ENCODE measurements at regions not wholly inside any gene's neighbourhood (a gene's known extent, or its start where the extent isn't known, plus 50 kb on each side); places are given as distances from the start of the nearest gene placed in this dataset.
"Not testable (repeated sequence)": the region's sequence is repeated elsewhere in the genome, so short reads cannot be mapped to it uniquely, and the experiment has no call there.

DNA sequence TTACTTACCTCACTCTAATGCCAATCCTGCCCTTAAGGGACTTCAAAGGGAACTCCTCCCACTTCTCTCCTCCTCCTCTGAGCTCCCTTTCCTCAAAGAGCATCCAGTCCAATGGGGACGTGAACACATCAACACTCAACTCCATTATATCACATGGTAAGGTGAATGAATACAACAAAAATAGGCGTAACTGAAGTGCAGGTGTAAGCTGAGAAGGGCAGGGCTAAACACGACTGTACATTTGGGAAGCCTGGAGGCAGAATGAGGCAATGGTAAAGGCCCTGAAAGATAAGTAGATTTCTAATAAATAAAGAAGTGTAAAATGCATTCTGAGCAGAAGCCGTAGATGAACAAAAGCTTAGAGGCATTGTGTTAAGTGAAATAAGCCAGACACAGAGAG lies 226.1 kb upstream of the TRIB2 start:
- no peak for DNase-seq (ENCODE audit: low read depth in 2 of 2)

DNA sequence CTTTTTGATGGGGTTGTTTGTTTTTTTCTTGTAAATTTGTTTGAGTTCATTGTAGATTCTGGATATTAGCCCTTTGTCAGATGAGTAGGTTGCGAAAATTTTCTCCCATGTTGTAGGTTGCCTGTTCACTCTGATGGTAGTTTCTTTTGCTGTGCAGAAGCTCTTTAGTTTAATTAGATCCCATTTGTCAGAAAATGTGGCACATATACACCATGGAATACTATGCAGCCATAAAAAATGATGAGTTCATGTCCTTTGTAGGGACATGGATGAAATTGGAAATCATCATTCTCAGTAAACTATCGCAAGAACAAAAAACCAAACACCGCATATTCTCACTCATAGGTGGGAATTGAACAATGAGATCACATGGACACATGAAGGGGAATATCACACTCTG lies 224.4 kb upstream of the TRIB2 start:
- DNase-seq (ENCODE audit: low read depth in 2 of 2) = not testable (repeated sequence)

DNA sequence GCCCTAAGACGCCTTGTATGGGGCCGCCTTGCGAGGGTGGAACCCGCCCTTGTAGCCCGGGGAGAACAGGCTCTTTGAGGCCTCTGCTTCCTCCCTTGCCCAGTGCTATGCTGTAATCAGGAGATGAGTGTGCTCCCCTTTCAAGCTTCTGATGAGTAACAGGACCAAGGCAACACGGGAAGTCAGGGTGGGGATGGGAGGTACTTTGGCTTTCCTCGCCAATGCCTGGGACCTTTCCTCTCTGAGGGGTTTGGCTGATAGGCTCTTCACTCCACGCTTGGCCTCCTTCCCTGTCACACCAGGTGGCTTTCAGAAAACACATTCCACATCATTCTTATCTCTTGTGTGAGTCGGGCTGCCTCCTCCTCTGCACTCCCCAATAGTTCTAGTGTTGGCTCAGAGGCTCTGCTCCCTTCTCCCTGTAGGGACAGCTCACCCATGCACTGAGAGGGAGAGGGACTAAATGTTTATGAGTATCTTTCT lies 223.7 kb upstream of the TRIB2 start:
- no peak for DNase-seq (ENCODE audit: low read depth in 2 of 2)

DNA sequence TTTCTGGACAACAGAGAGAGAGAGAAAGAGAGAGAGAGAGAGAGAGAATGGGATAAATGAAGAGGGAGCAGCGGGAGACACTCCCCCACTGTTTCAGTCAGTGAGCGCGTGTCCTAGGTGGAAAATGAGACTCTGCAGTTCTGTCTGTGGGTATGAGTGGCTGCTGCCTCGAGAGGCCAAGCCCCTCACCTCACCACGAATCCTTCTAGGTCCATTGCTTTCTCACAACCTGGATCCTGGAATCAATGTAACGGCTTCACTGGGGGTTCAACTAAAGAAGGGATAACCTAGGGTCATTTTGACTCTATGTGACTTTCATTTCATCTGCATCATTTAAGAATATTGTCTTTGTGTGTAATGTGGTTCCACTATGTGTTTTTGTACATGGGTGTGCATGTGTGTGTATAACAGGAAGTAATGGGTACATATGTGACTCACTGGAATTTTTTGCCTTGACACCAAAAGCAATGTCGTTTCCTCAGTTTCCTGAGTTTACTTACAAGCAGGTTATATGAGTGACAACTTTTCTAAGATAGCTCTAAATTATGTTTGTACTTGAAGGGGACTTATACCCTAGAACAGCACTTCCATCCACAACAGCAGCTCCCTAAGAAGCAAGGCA lies 221.4 kb upstream of the TRIB2 start:
- DNase-seq (ENCODE audit: low read depth in 2 of 2) = no peak

DNA sequence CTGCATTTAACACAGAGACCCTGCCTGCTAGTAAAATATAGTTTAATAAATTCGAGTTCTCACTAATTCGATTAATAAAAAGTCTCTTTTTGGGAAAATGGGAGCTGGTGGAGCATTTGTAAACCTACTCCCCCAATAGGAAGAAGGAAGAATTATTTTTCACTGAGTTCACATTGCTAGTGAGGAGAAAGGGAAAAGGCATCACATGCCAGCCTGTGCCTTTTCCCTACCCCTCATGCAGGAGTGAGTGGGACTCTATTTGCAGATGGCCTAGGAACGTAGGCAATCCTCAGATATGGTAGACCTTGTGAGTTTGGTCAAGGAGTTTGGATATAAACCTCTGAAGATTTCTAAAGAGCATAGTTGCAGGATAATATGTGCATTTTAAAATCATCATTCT lies 218.4 kb upstream of the TRIB2 start:
- no peak for DNase-seq (ENCODE audit: low read depth in 2 of 2)

DNA sequence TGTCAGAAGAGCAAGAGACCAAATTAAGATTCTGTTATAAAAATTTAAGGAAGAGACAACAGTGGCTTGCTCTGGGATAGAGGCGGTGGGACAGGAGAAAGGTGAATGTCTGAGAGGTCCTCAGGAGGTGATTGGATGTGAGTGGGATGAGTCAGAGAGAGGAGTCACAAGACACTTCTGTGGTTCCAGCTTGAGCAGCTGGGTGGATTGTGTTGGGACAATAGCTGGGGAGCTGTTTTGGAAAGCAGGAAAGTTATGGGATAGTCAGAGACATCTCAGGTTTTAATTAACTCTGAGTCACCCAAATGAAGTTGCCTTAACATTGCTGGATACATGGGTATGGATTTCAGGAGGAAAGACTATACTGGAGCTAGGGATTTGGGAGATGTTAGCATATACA lies 218.0 kb upstream of the TRIB2 start:
- DNase-seq (ENCODE audit: low read depth in 2 of 2) = no peak

DNA sequence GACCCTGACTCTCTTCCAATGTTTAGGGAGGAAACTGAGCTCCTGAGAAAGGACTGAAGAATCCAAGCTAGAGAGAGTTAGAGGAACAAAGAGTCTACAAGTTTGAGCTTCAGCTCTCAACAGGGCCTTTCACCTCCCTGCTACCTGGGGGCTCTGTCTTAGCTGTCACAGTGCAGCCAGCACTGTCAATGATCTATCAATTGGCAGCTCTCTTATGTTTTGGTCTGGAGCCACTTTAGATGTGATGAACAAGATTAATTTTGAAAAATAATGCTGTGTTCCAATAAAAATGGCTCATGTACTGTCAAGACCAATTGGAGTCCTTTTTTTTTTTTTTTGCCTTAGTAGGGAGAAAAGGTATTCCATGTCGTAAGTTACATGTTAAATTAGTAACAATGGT lies 215.8 kb upstream of the TRIB2 start:
- no peak for DNase-seq (ENCODE audit: low read depth in 2 of 2)

DNA sequence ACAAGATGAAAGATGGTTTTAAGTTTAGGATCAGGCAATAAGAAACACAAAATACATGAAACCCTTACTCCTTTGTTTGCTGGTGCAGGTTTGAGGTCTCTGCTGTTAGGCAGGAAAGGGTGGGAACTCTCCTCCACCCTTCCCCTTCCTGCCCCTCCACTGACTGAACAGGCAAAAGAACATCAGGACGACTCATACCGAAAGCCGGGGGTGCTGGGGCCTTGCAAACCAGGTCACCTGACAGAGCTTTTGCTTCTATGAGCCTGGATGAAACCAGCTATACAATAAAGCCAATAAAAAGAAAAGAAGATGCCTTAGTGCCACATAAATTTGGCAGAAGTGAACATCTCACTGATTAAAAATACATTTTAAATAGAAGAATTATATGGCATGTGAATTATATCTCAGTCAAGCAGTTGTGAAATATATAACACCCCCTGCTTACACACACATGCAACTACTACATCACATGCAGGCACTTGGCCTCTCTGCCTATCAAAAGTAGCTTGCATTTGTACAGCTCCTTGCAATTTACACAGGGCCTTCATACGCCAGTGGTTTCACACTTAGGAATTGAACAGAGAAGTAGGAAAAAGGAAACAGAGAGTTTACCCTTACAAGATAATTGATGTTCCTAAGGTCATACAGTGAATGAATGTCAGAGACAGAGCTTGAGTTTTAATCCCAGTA lies 215.1 kb upstream of the TRIB2 start:
- DNase-seq (ENCODE audit: low read depth in 2 of 2) = no peak

DNA sequence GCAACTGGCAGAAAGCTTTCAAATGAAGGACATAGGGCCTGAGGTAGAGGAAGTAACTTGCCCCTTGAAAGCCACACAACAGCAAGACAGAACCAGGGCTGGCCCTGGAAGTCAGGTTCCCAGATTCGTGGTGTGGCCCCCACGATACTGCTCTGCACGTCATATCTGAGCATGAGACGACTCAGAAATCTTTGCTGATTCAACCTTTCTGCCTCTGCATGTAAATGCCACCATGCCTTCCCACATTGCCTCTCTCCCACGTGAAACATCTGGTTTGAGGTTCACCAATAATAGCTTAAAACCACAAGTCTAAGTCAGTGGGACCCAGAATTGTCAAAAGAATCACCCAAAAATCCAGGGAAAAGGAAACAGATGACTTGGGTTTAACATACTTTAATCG lies 214.0 kb upstream of the TRIB2 start:
- no peak for DNase-seq (ENCODE audit: low read depth in 2 of 2)

DNA sequence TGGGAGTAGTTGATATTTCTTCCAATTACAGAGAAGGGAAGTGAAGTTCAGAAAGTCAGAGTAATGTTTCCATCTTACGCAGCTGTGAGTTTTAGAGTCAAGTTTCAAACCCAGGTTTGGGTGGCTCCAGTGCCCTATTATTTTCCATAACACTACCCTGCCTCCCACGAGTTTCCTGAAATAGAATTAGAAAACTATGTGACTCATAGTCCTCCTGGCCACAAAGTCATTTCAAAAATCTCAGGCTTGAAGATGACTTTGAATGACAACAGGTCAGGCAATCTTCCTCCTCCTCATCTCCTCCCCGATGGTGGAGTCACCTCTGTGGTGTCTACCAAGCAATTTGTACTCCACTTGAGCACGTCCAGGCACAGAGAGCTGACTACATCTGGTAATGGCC lies 212.3 kb upstream of the TRIB2 start:
- no peak for DNase-seq (ENCODE audit: low read depth in 2 of 2)

DNA sequence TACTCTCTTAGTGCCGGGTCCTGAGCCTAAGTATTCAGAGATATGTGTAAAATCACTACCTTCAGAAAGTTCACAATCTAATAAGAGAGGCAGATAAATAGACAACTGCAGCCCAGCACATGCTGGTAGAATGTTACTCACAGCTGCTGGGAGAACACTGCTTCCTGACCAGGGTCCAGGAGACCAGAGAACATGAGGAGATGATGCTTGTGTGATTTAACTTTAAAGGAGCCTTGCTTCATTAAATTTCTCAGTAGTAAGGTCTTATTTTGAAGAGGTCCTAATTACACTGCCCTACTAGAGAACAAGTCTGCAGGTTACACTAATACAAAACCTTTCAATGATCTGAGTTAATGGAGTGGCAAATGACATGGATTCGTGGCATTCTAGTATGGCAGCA lies 209.9 kb upstream of the TRIB2 start:
- DNase-seq (ENCODE audit: low read depth in 2 of 2) = no peak

DNA sequence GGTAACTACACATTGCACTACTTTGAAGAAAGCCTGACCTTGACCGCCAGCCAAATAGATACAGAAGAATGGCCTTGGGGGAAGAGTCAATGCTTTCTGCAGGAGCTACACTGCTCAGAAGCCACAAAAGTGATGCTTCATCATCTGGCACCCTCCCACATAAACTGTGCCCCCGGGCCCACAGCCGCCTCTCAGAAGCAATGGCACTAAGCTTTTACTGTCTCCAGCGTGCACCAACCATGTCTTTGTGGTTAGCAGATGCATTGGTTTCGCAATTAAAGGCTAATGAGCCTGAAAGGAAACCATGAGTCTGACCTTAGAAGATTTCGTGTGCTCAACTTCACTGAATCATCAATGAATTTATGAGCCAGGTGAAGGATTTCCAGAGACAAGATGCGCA lies 209.4 kb upstream of the TRIB2 start:
- DNase-seq (ENCODE audit: low read depth in 2 of 2) = no peak

DNA sequence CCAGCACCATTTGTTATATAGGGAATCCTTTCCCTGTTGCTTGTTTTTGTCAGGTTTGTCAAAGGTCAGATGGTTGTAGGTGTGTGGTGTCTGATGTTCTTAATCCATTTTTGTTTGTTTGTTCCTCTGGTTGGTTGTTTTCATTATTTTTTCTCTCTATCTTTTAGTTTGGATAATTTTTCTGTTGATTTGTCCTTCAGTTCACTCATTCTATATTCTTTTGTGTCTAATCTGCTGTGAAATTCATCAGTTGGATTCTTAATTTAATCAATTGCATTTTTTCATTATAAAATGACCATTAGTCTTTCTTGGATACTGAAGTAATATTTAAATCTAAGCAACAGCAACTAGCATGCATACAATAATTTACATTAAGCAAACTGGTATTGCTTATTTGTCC lies 206.7 kb upstream of the TRIB2 start:
- no peak for DNase-seq (ENCODE audit: low read depth in 2 of 2)

DNA sequence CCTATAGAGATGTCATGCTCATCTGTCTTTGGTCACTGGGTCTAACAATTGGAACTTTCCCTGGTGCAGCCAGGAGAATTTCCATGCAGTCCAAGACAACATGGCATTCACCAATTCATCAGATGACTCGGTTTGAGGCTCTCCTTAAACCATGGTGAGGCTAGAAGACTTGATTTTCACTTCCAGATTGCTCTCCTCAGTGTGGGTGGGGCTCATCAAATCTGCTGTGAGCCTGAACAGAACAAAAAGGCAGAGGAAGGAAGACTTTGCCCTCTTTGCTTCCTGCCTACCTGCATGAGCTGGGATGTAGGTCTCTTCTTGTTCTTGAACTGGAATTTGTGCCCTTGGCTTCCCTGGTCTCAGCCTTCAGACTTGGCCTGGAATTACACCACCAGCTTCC lies 203.4 kb upstream of the TRIB2 start:
- DNase-seq (ENCODE audit: low read depth in 2 of 2) = no peak

DNA sequence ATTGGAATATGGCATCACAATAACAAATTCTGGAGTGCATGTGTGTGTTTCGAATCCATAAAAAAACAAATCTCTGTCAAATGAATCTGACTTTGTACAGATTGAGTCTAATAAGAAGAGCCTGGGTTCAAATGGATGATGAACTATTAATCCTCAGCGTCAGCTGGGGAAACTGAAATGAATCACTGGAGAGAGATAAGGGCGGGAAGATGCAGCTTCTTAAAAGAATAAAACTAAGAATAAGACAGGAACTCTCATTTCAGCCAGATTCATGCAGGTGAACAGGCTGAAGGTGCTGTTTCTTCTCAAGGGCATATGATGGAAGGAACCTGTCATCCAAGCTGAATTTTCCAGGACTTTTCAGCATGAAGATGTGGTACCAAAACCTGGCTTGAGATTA lies 202.6 kb upstream of the TRIB2 start:
- no peak for DNase-seq (ENCODE audit: low read depth in 2 of 2)

DNA sequence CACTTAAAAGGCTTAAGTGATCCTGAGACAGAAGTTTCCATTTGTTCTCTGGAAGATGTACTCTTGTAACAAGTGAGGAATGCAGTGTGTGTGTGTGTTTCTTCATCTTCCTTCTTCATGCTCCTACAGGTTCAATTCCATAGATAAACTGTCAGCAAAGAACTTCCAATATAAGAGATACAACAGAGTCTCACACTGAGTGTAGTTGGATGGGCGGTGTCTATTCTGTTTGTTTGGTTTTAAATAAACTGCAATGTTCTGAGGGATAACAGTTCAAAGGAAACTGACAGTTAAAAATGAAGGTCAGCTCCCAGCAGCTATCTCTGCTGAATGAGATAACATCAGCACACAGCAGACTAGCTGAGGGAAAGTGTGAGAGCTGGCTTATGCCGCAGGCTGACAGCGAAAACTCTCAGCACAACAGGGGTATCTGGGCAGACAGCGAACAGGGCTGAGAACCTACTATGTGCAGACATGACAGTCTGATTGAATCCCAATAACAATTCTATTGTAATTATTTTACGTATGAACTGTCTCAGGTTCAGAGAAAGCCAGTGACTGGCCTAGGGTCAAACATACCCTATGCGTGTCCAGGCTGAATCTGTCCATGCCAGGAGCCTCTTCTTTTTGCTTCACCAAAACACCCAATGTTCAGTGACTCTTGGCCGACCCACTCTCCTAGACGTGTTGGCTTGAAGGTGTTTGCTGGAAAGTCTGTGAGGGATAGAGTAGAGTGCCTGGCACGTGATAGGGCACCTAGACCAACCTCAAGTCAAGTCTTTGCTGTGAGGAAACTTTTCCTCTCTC lies 201.9 kb upstream of the TRIB2 start:
- no peak for DNase-seq (ENCODE audit: low read depth in 2 of 2)

DNA sequence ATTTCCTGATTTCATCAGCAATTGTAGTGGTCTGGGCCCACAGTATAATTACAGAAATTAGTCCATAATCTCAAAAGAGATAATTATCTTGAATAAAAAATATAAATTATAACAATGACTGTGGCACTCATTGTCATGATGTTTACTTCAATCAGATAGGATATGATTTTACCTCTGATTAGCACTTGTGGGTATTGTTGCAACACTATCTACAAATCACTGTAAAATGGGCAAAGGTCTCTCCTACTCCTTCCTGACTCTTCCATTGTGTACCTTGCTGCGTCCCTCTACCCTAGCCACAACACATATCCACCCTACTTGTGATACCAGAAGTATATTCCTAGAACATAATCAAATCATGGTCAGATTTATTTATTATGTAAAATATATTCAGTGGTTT lies 200.9 kb upstream of the TRIB2 start:
- no peak for DNase-seq (ENCODE audit: low read depth in 2 of 2)

DNA sequence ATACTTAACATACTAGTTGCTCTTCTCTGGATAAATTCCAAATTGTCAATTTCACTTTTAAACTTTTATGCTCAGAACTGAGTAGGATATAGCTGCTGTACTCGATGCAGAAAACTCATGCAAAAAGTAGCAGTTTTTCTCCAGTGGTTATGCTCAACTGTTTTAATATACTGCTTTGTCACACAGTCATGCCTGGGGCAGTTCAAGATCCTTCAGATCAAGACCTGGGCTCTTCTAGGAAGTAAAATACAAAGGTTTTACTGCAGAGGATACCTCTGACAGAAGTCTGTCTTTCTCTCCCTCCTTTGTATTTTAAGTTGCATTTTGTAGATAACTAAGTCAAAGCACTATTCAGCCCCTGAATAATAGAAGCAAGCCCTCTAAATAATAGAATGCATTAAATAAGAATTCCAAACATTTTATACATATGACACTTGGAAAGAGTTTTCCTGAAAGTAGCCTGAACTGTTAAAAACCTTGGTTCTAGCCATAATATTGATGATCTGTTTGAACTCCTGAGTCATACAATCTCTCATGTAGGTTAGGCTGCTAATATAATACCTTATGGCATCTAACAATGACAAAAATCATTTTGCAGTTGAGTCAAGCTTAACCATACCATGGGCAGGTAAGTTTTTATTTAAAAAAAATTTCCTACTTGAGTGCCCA lies 183.3 kb upstream of the TRIB2 start:
- DNase-seq (ENCODE audit: low read depth in 2 of 2) = no peak

DNA sequence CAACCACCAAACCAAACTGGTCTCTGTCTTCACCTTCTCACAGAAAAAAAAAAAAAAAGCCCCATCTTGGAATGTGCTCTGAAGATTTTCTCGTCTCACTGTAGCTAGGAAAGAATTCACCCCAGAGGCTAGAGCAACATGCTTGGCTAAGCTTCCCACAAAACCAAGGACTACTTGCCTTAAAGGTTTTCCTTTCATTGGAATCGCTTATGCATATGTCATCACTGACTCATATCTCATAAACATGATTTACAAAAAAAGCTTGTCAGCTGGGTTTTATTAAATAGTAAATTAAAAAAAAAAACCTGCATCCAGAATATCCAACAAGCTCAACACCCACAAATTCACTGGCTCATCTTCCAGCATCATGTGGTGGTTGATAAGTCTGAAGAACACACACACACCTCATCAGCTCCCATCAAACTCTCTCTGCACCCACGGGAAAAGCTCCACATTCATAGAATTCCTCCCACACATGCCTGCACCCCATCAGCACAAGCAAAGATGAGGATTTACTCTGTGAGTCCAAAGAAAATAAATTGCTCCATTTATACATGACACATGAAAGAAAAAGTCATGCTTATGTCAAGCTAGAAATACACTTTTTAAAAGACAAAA lies 182.0 kb upstream of the TRIB2 start:
- DNase-seq (ENCODE audit: low read depth in 2 of 2) = no peak

DNA sequence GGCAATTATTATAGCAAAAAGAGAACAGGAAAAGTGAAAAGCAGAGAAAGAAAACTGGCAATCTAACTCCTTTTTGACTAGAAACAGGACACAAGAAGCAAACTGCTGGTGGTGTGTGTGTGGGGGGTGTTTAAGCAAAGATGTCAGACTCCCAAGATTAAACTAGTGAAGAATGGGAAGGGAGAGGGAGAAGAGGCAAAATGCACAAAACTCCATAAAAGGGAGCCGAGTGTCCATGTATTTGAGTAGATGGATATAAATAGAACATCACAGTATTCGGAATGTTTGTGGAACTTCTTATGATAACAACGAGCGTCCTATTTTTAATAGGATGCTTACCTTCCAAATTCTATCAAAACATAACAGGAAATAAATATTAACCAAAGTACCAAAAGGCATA lies 179.8 kb upstream of the TRIB2 start:
- no peak for DNase-seq (ENCODE audit: low read depth in 2 of 2)

DNA sequence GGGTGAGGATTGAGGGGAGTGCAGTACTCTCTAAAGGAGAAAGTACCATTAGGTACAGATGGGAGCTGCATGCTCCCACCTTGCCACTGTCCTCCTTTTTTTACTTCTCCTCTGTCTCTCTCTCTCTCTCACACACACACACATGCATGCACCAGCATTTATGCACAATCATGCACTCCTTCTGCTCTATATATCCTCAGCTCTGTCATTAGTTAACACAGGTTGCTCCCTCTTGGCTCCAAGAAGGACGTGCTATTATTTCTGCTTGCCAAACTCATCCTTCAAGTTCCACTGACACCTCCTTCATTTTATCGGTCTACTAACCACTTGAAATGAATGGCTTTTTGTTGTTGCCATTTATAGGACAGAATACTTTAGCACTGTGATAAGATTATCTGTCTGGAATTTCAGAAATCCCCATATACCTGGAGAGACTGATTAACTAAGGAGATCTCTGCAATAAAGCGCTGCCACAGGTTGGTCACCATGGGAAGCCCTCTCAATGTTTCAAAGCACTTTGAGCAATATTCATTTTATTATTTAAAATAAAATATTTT lies 178.5 kb upstream of the TRIB2 start:
- no peak for DNase-seq (ENCODE audit: low read depth in 2 of 2)

DNA sequence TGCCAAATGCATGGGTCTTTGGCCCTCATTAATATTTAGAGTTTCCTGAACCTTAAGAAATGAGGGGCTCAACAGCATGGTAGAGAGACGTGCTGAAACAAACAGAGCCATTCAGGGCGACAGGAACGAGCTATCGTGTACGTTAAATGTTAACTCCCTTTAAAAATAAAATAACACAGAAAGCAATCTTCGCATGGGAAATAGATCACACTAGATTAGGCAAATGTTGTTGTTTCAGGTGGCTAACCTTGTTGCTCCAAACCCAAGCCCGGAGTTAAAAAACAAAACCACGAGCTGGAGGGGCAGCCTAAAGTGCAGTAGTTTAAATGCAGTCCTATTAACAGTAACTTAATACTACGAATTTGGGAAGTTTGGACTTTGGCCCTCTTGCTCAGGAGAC lies 177.4 kb upstream of the TRIB2 start:
- DNase-seq (ENCODE audit: low read depth in 2 of 2) = no peak
